HG03432 (cell line): ENCODE measurements at regions not wholly inside any gene's neighbourhood (a gene's known extent, or its start where the extent isn't known, plus 50 kb on each side); places are given as distances from the start of the nearest gene placed in this dataset.

ENCODE experiments used
- ATAC-seq: cut with Tn5 transposase; IDR thresholded peaks from one replicate; pipeline ENCODE4 v1.9.1; 2021; ENCODE audit warnings: mild to moderate bottlenecking, moderate library complexity; ENCODE audit not compliant: unreplicated experiment

GRCh38 chr17:63365366-63366240, 80.5 kb downstream of the CYB561 start:
- ATAC-seq, result no peak

DNA sequence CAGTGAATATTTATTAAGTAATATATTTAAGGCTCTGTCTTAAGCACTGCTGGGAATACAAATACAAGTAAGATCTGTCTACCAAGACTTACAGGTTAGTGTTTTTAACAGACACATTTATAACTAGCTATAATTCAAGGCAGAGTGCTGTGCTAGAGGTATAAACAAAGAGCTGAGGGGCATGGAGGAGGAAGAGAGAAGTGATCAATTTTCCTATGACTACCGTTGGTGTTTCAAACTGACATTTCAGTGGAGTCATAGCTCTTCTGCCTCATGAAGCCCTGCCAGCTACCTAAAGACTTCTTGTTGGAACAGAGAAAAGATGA, 79.9 kb downstream of the CYB561 start:
- no peak for ATAC-seq

DNA sequence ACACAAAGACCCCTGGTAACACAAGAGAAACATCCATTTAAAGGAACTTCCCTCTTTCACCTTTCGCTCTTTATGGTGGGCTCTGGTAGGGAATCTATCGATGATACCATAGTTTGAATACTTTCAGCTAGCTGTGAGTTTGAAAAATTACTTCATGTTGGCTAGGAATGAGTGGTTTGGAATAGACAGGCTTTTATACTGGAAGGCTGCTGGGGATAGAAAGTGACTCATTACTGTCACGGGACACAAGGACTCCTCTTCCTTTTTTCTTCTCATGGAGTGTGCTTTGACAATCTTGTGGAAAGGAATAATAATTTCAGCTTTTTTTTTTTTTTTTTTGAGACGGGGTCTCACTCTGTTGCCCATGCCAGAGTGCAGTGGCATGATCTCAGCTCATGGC, 76.9 kb downstream of the CYB561 start:
- no peak for ATAC-seq

GRCh38 chr17:63370696-63371095, 75.4 kb downstream of the CYB561 start:
- ATAC-seq, result no peak

- ATAC-seq, result no peak
Measured at GRCh38 chr17:63376949-63377348, 69.2 kb downstream of the CYB561 start.

- no peak for ATAC-seq
Measured at GRCh38 chr17:63378411-63379375, 67.4 kb downstream of the CYB561 start.

DNA sequence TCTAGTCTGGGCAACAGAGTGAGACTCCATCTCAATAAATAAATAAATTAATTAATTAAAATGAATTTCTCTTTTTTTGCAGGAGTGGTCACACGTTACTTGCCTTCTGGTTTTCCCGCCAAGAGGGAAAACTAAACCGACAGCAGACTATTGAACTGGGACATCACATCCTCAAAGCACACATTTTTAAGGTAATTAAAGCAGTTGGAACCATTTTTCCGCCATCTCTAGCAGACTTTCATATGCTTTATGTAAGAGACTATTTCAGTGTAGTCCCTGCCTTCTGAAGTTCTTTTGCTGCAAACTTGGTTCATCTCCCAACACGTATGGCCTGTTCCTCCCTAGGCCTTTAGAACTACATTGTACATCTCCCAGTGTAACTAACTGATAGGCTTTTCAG, 66.5 kb downstream of the CYB561 start:
- no peak for ATAC-seq

GRCh38 chr17:63381101-63381729, 64.9 kb downstream of the CYB561 start:
- no peak for ATAC-seq

DNA sequence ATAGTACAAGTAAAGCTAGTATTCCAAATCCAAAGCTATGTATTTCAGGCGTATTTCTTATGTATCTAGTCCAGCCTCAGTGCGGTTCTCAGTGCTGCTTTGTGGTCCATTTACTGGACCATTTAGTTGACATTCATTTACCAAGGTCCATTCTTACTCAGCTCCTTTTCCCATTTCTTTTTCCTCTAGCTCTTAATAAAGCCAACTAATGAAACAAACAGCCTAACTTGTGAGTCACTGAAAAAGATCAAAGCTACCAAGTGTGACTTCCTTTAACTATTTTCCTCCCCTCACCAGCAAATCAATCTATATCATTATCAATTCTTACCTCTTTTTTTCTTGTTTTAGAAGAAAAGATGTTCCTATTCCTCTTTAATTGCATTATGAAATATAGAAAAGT, 64.0 kb downstream of the CYB561 start:
- ATAC-seq, result no peak
